Calu3 (cell line): ENCODE measurements at regions not wholly inside any gene's neighbourhood (a gene's known extent, or its start where the extent isn't known, plus 50 kb on each side); places are given as distances from the start of the nearest gene placed in this dataset.

Source experiments
- BruUV-seq: library from RNA; stranded (reverse); fragments of 400-500 nt; replicated peaks from 2 replicates; lab custom pipeline; 2021; lab: Mats Ljungman, UMichigan
- CTCF ChIA-PET: fragments of 300-600 bp; sonication (Branson Sonifier 250); formaldehyde crosslinking; loops from one replicate; lab custom pipeline; 2022; ENCODE audit warnings: antibody characterized with exemption; lab: Charles Lee
- DNase-seq: peaks from one replicate; pipeline ENCODE4 v3.0.0; 2022
- H3K27ac Mint-ChIP-seq: one replicate; pipeline ENCODE4 v1.8.0; 2022; ENCODE audit warnings: mixed read lengths; ENCODE audit not compliant: unreplicated experiment
- H3K27me3 Mint-ChIP-seq: one replicate; pipeline ENCODE4 v1.8.0; 2022; ENCODE audit warnings: mixed read lengths; ENCODE audit not compliant: unreplicated experiment
- H3K36me3 Mint-ChIP-seq: one replicate; pipeline ENCODE4 v1.8.0; 2022; ENCODE audit warnings: mild to moderate bottlenecking, moderate library complexity, mixed read lengths; ENCODE audit not compliant: insufficient read depth, unreplicated experiment
- H3K4me1 Mint-ChIP-seq: one replicate; pipeline ENCODE4 v1.8.0; 2022; ENCODE audit warnings: mild to moderate bottlenecking, low read depth, mixed read lengths; ENCODE audit not compliant: unreplicated experiment
- H3K4me3 Mint-ChIP-seq: one replicate; pipeline ENCODE4 v1.8.0; 2022; ENCODE audit warnings: mild to moderate bottlenecking, low read depth, moderate library complexity, mixed read lengths; ENCODE audit not compliant: unreplicated experiment
- H3K9me3 Mint-ChIP-seq: one replicate; pipeline ENCODE4 v1.8.0; 2022; ENCODE audit warnings: low read depth, mixed read lengths; ENCODE audit not compliant: unreplicated experiment
- intact Hi-C: fragments of 100-400 bp; cut with micrococcal nuclease; formaldehyde crosslinking; loops from one replicate; pipeline ENCODE4 v1.10.0; 2022; ENCODE audit not compliant: unreplicated experiment
- TF ChIP-seq, protein P1 (sequence below): fragments of 200-600 bp; IDR thresholded peaks from one replicate; pipeline ENCODE4 v1.8.0; 2022; ENCODE audit warnings: antibody characterized with exemption; ENCODE audit not compliant: unreplicated experiment

GRCh38 chr18:30280861-30281470 lies 761.6 kb downstream of the DSC3 start:
- Mint-ChIP-seq H3K4me3 (no peak overlapping the region), H3K9me3 (no peaks in the 10 kb centered on the region), H3K27me3 (no peaks in the 10 kb centered on the region), H3K4me1 (no peaks in the 10 kb centered on the region), H3K27ac (no peak overlapping the region), H3K36me3 (no peaks in the 10 kb centered on the region)
- no TSS peak for BruUV-seq
- CTCF ChIA-PET, result interaction anchor here (0.7 to 2.0 kb wide), 4 partner anchors 9 to 609 kb away, joined by 3 to 11 read pairs (median 5); no protein-coding TSS in a partner anchor
- TF ChIP-seq, protein P1, sequence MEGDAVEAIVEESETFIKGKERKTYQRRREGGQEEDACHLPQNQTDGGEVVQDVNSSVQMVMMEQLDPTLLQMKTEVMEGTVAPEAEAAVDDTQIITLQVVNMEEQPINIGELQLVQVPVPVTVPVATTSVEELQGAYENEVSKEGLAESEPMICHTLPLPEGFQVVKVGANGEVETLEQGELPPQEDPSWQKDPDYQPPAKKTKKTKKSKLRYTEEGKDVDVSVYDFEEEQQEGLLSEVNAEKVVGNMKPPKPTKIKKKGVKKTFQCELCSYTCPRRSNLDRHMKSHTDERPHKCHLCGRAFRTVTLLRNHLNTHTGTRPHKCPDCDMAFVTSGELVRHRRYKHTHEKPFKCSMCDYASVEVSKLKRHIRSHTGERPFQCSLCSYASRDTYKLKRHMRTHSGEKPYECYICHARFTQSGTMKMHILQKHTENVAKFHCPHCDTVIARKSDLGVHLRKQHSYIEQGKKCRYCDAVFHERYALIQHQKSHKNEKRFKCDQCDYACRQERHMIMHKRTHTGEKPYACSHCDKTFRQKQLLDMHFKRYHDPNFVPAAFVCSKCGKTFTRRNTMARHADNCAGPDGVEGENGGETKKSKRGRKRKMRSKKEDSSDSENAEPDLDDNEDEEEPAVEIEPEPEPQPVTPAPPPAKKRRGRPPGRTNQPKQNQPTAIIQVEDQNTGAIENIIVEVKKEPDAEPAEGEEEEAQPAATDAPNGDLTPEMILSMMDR, result peak; percentile 53
- DNase-seq, result peak; percentile 57
- intact Hi-C loops, result loop anchor here (2.0 to 5.0 kb wide), 2 partner anchors 394 to 406 kb away; no protein-coding TSS in a partner anchor

DNA sequence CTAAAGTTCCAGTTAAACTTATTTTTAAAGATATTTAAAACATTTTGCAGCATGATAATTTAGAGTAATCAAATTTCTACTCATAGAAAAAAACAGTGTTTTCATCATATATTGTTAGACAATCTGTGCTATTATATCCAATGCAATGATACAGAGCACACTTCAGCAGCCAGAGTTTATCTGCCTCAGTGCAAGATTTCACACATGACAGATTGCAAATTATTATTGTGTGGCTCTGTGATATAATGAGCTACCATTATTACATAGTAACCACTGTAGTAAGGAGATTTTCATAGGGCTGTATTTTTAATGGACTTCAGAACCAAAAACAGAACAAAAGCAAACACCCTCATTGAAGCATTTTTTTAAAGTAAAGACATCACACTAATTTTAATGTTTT lies 762.4 kb downstream of the DSC3 start:
- Mint-ChIP-seq H3K9me3 (no peaks in the 10 kb centered on the region), H3K4me3 (no peak overlapping the region), H3K27me3 (no peaks in the 10 kb centered on the region), H3K36me3 (no peaks in the 10 kb centered on the region), H3K4me1 (no peaks in the 10 kb centered on the region), H3K27ac (no peak overlapping the region)
- intact Hi-C loops, result loop anchor here (2.0 to 5.0 kb wide), 2 partner anchors 393 to 405 kb away; no protein-coding TSS in a partner anchor
- CTCF ChIA-PET, result interaction anchor here (1.4 to 2.0 kb wide), 4 partner anchors 9 to 610 kb away, joined by 4 to 11 read pairs (median 5); no protein-coding TSS in a partner anchor
- no TSS peak for BruUV-seq
- TF ChIP-seq, protein P1, result no peak
- DNase-seq, result no peak

GRCh38 chr18:30277676-30278075 lies 764.9 kb downstream of the DSC3 start:
- H3K27ac Mint-ChIP-seq, result no peak overlapping the region
- intact Hi-C loops, result loop anchor here (10.0 kb wide), 1 partner anchor 1313 kb away; no protein-coding TSS in a partner anchor
- no peaks in the 10 kb centered on the region for H3K4me1 Mint-ChIP-seq
- H3K4me3 Mint-ChIP-seq, result no peak overlapping the region
- CTCF ChIA-PET, result no interaction called here
- no peak for DNase-seq
- H3K36me3 Mint-ChIP-seq, result no peaks in the 10 kb centered on the region
- TF ChIP-seq, protein P1, result no peak
- no peaks in the 10 kb centered on the region for H3K9me3 Mint-ChIP-seq
- BruUV-seq, result no TSS peak
- no peaks in the 10 kb centered on the region for H3K27me3 Mint-ChIP-seq

- H3K27me3 Mint-ChIP-seq, result no peaks in the 10 kb centered on the region
- BruUV-seq, result no TSS peak
- no peak overlapping the region for H3K4me3 Mint-ChIP-seq
- intact Hi-C loops, result loop anchor here (1.0 to 10.0 kb wide), 2 partner anchors 378 to 1307 kb away; no protein-coding TSS in a partner anchor
- H3K36me3 Mint-ChIP-seq, result no peaks in the 10 kb centered on the region
- TF ChIP-seq, protein P1, result no peak
- H3K4me1 Mint-ChIP-seq, result no peaks in the 10 kb centered on the region
- no peaks in the 10 kb centered on the region for H3K9me3 Mint-ChIP-seq
- CTCF ChIA-PET, result interaction anchor here (1.5 kb wide), 1 partner anchor 397 kb away, joined by 6 read pairs; no protein-coding TSS in a partner anchor
- H3K27ac Mint-ChIP-seq, result no peak overlapping the region
- peak; percentile 3 for DNase-seq
Measured at GRCh38 chr18:30271716-30272115, 770.8 kb downstream of the DSC3 start.
